ENCODE measurements at regions not wholly inside any gene's neighbourhood (a gene's known extent, or its start where the extent isn't known, plus 50 kb on each side); places are given as distances from the start of the nearest gene placed in this dataset.

DNA sequence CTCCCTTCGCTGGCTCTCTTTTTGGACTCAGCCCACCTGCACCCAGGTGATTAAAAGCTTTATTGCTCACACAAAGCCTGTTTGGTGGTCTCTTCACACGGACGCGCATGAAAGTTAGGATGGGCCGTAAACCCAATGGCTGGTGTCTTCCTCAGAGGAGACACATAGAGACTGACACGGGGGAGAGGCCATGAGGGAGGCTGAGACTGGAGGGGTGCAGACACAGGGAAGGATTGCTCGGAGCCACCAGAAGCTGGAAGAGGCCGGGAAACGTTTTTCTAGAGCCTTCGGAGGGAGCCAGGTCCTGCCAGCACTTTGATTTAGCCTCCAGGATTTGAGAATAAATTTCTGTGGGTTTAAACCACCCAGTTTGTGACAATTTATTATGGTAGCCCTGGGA is 274.9 kb downstream of the AGTPBP1 start:
- TF ChIP-seq, protein P1, sequence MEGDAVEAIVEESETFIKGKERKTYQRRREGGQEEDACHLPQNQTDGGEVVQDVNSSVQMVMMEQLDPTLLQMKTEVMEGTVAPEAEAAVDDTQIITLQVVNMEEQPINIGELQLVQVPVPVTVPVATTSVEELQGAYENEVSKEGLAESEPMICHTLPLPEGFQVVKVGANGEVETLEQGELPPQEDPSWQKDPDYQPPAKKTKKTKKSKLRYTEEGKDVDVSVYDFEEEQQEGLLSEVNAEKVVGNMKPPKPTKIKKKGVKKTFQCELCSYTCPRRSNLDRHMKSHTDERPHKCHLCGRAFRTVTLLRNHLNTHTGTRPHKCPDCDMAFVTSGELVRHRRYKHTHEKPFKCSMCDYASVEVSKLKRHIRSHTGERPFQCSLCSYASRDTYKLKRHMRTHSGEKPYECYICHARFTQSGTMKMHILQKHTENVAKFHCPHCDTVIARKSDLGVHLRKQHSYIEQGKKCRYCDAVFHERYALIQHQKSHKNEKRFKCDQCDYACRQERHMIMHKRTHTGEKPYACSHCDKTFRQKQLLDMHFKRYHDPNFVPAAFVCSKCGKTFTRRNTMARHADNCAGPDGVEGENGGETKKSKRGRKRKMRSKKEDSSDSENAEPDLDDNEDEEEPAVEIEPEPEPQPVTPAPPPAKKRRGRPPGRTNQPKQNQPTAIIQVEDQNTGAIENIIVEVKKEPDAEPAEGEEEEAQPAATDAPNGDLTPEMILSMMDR (conservative IDR thresholded peaks at IDR 0.05; ENCODE audit: low read depth, low read length): no peak
- no peak for TF ChIP-seq EZH2 (IDR thresholded peaks at IDR 0.05; ENCODE audit: borderline replicate concordance, low read depth, low read length, poor library complexity, severe bottlenecking)
